ENCODE measurements at regions not wholly inside any gene's neighbourhood (a gene's known extent, or its start where the extent isn't known, plus 50 kb on each side); places are given as distances from the start of the nearest gene placed in this dataset.

DNA sequence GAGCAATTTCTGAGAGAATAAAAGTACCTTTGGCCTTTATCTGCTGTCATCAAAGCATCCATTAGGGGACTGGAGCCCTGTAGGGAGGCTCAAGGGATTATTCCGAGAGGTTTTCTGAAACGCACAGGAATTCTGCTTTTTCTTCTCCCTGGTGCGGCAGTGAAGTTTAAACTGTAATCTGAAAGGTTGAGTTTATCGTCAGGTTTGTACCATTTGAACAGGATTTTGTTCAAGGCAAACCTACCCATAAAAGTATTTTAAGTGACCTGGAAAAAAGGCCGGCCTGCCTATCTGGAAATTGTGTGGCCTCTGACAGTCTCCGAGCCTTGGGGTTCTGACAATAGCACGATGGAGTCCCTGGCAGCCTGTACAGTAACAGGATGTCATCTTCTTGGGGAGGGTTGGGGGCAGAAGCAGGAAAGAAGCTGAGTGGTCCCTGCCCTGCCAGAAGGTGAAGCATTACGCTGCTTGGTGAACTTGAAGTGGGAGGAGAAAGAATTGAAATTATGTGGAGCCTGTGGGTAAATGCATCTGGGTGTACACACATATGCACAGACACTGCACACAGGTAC, 272.0 kb downstream of the CYRIA start:
- TF ChIP-seq CTCF (IDR thresholded peaks at IDR 0.05; ENCODE audit: insufficient read depth, low read length, poor library complexity, severe bottlenecking): no peak
- no peak for TF ChIP-seq EZH2phosphoT487 (conservative IDR thresholded peaks at IDR 0.05; ENCODE audit: low read length)
